Limb (tissue), 2 donors: ENCODE measurements at regions not wholly inside any gene's neighbourhood (a gene's known extent, or its start where the extent isn't known, plus 50 kb on each side); places are given as distances from the start of the nearest gene placed in this dataset.
"Not testable (repeated sequence)": the region's sequence is repeated elsewhere in the genome, so short reads cannot be mapped to it uniquely, and the experiment has no call there.

Experiments used
- DNase-seq, 2 donors: peaks; one replicate each; pipeline ENCODE4 v3.0.0-alpha.2; 2016; ENCODE audit errors: extremely low spot score in 2 of 2

GRCh38 chr7:46281071-46281470 is 360.0 kb upstream of the IGFBP3 start:
- DNase-seq = no peak

GRCh38 chr7:46279290-46279689 is 358.2 kb upstream of the IGFBP3 start:
- DNase-seq = no peak

- DNase-seq = no peak
Measured at GRCh38 chr7:46264646-46265045, 343.6 kb upstream of the IGFBP3 start.

DNA sequence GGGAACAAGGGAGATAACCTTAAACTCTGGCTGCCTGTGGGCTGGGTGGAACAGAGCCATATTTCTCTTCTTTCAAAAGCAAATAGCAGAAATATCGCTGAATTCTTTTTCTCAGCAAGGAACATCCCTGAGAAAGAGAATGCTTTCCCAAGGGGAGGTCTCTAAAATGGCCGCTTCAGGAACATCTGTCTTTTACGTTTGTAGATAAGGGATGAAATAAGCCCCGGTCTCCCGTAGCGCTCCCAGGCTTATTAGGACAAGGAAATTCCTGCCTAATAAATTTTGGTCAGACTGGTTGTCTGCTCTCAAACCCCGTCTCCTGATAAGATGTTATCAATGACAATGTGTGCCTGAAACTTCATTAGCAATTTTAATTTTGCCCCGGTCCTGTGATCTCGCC is 340.6 kb upstream of the IGFBP3 start:
- DNase-seq = not testable (repeated sequence)

DNA sequence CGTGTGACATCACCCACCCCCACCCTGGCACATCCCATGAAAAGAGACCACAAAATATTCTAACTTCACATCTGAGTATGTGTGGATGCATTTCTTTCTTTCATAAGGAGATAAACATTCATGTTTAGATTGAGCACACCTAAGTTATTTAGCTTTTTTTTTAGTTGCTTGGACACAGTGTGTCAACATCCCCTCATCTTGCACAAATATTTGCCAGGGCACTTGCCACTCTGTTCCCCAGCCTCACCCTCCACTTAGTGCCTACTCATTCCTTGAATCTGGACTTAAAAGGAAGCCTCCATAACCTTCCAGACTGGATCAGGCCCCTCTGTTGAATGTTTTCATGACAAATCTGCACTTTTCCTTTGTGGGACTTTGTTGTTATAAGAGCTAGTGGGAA is 338.9 kb upstream of the IGFBP3 start:
- DNase-seq = no peak

- DNase-seq = no peak
Measured at GRCh38 chr7:46257761-46258448, 336.8 kb upstream of the IGFBP3 start.

DNA sequence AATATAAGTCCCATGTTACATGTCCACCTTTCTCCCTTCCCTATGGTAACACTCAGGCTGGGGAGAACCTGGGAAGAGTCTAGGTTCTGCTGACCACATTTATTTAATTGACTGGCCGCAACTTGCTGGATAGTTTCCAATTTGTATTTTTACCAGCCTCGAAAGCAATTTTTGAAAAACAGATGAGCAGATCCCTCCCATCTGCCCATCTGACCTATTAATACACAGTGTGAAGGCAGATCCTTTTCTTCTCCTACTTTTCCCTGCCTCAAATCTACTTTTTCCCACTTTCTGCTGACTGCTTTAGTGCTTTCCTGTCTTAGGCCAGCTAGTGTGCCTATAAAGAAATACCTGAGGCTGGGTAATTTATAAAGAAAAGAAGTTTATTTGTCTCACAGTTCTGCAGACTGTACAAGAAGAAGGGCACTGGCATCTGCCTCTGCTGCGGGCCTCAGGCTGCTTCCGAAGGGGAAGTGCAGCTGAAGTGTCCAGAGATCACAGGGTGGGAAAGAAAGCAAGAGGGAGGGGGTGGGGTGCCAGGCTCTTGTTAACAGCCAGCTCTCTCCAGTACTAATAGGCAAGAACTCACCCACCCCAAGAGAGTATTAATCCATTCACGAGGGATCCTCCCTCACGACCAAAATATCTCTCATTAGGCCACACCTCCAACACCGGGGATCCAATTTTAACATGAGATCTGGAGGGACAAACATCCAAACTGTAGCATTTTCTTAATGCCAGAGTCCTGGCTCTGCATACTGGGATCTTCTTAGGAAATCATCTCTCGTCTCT is 336.0 kb upstream of the IGFBP3 start:
- no peak for DNase-seq

DNA sequence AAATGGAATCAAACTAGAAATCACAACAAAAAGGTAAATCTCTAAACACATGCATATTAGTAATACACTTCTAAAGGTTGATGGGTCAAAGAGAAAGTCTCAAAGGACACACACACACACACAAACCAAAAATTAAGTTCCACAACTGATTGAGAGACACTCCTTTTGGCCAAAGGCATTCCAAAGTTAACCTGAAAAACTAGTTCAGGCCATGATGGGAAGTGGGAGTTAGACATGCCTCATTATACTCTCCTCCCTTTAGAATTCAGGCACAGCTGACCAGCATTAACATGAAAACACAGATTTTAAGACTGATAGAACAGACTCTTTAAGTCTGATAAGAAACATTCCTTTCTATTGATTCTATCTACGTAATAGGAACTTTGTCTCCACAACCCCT is 332.4 kb upstream of the IGFBP3 start:
- no peak for DNase-seq

- DNase-seq = no peak
Measured at GRCh38 chr7:46247664-46248063, 326.6 kb upstream of the IGFBP3 start.

- DNase-seq = no peak
Measured at GRCh38 chr7:46245586-46246111, 324.6 kb upstream of the IGFBP3 start.

- no peak for DNase-seq
Measured at GRCh38 chr7:46244757-46245156, 323.7 kb upstream of the IGFBP3 start.

GRCh38 chr7:46243406-46243805 is 322.3 kb upstream of the IGFBP3 start:
- DNase-seq = no peak

GRCh38 chr7:46239846-46240245 is 318.8 kb upstream of the IGFBP3 start:
- DNase-seq = no peak

DNA sequence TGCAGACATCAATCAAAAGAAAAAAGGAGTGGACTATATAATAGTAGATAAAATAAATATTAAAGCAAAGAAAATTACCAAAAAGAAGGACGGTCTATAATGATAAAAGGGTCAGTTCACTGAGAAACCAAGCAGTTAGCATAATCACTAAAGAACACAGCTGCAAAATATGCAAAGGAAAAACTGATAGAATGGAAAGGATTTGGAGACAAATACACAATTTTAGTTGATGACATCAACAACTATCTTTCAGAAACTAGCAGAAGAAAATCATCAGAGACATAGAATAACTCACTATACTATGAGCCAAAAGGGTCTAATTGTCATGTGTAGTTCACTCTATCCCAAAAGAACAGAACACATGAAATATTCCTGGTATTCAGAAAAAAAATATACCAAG is 316.4 kb upstream of the IGFBP3 start:
- no peak for DNase-seq

DNA sequence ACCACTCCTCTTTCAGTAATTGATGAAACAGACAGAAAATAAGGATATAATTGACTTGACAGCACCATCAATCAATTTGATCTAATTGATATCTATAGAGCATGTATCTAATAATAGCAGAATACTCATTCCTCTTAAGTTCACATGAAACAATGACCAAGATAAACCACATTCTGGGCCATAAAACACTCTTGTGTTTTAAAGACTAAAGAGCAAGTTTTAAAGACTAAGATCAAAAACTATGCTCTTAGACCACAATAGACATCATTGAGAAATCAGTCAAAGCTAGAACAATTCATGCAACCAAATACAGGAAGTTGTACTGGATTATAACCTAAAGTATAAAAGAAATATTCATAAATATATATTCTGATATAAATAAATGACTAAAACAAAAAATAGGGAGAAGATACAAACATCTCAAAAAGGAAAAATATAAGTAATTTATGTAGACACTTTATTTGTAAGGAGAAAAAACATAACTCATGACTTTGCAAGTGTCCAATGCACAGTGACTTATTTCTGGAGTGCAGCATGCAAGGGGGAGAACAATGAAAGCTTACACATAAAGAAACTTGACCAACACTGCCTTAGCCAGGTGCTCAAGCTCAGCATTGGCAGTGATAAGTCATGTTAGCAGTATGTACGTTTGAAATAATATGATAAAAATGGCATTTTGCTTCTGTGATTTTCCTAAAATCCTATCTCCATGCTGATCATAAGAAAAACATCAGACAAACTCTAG is 312.7 kb upstream of the IGFBP3 start:
- DNase-seq = no peak

DNA sequence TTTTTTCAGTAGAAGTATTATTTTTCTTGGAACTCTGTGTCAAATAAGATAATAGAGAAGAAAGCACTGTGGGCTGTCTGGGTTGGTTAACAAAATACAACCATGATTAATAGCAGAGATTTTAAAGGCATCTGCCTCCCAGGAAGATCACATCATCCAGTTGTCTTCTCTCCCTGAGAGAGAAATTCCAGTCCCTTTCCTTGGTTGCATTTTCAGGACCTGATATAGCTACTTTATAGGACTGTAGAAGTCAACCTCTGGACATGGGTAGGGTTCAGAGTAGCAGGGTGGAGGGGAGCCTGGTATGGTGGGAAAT is 309.9 kb upstream of the IGFBP3 start:
- no peak for DNase-seq

- DNase-seq = no peak
Measured at GRCh38 chr7:46230298-46230989, 309.4 kb upstream of the IGFBP3 start.

DNA sequence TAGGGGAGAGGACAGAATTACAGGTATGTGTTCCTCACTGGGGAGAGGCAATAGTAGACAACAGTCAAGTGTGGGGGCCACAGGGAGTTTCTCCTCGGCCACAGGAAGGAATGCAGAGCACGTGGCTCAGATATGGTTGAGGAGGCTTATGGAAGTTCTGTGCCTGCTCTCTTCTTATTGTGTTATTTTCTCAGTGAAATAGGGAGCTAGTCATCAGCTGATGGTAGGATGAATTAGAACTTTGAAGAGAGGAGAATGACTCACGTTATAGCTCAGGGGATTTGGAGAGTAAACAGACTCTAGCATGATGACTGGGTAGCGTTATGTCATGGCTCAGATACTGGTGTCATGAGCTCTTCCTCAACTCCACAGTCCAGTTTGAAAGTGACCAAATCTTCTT is 308.3 kb upstream of the IGFBP3 start:
- no peak for DNase-seq

GRCh38 chr7:46226860-46227259 is 305.8 kb upstream of the IGFBP3 start:
- no peak for DNase-seq

- DNase-seq = peak in 1 of 2 donors; percentile 20
Measured at GRCh38 chr7:46224363-46224762, 303.3 kb upstream of the IGFBP3 start.

DNA sequence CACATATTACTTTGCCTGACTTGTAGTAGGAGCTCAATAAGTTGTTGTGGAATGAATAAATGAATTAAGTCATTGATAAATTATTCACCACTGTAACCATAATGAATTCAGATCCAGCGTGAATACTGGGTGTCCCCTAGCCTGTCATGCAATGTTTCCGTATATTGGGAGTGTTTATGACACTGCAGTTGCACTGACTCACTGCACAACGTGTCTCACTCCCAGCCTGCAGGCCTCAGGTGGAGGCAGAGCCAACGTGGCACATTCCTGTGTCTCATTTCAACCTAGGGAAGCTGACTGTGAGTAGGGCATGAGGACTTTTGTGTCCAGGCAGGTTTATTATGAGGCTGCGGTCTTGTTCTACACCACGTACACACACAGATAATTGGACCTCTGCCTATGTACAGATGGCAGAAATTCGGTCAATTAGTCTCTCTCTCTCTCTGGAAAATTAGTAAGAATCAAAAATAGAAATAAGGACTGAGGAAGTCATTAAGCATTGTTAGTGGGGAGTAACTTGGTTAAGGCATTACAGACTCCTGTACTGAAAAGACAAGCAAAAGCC is 299.1 kb upstream of the IGFBP3 start:
- DNase-seq = no peak
